GM12878 (cell line): ENCODE measurements at regions not wholly inside any gene's neighbourhood (a gene's known extent, or its start where the extent isn't known, plus 50 kb on each side); places are given as distances from the start of the nearest gene placed in this dataset.

Source experiments
- ATAC-seq: fragments of 200-7000 bp; cut with Tn5 transposase; 3 replicates; pipeline ENCODE4 v1.9.1; 2020; ENCODE audit warnings: mild to moderate bottlenecking, moderate library complexity
- BruUV-seq: library from RNA; stranded (reverse); fragments of 400-500 nt; replicated peaks from 2 replicates; lab custom pipeline; 2021; lab: Mats Ljungman, UMichigan
- CTCF ChIA-PET: fragments of 300-600 bp; sonication (Branson Sonifier 250); formaldehyde crosslinking; extraction: SDS; loops from one replicate; lab custom pipeline; 2021; ENCODE audit warnings: inconsistent platforms; lab: Yijun Ruan, JAX
- POLR2A ChIA-PET: fragments of 350-600 bp; formaldehyde crosslinking; extraction: SDS; loops from one replicate; lab custom pipeline; 2021; ENCODE audit warnings: inconsistent platforms; lab: Charles Lee
- RAD21 ChIA-PET: fragments of 300-600 bp; sonication (Branson Sonifier 250); formaldehyde crosslinking; loops from one replicate; lab custom pipeline; 2023; ENCODE audit warnings: antibody characterized with exemption; ENCODE audit not compliant: unreplicated experiment; lab: Charles Lee
- SMC1A ChIA-PET: fragments of 300-600 bp; sonication (Branson Sonifier 250); formaldehyde crosslinking; loops from one replicate; lab custom pipeline; 2023; ENCODE audit not compliant: unreplicated experiment, uncharacterized antibody; lab: Charles Lee
- DNase-seq: peaks from one replicate; pipeline ENCODE4 v3.0.0-alpha.2; 2011; ENCODE audit warnings: low read depth, low spot score
- FAIRE-seq: peaks from 3 replicates; lab custom pipeline; 2011; peaks lifted over from hg19 to GRCh38; lab: Jason Lieb, UNC
- H2AFZ ChIP-seq: 2 replicates; pipeline ENCODE4 v1.6.0; 2011; ENCODE audit warnings: low read depth, low read length, control low read depth; ENCODE audit not compliant: control insufficient read depth
- H3K27ac ChIP-seq: 2 replicates; pipeline ENCODE4 v1.5.1; 2011; ENCODE audit warnings: control low read depth; ENCODE audit not compliant: control insufficient read depth, insufficient read depth
- H3K27me3 ChIP-seq, 2 experiments: replicated peaks in 1 of 2; 2 replicates each; pipeline versions ENCODE4 v1.6.0 to v1.6.1; 2011; ENCODE audit warnings: low read length in 1 of 2; ENCODE audit not compliant: control insufficient read depth in 2 of 2, insufficient read depth in 2 of 2
- H3K36me3 ChIP-seq, 2 experiments: 2 replicates each; pipeline ENCODE4 v1.5.1; 2011; ENCODE audit warnings: low read length in 1 of 2; ENCODE audit not compliant: control insufficient read depth in 2 of 2, insufficient read depth in 2 of 2
- H3K4me1 ChIP-seq: 2 replicates; pipeline ENCODE4 v1.6.1; 2011; ENCODE audit warnings: mild to moderate bottlenecking, low read length, moderate library complexity, mixed read lengths; ENCODE audit not compliant: control insufficient read depth, insufficient read depth
- H3K4me2 ChIP-seq: 2 replicates; pipeline ENCODE4 v1.6.0; 2011; ENCODE audit warnings: control low read depth; ENCODE audit not compliant: control insufficient read depth, insufficient read depth
- H3K4me3 ChIP-seq: fragments of 200-600 bp; sonication (generic); 2 replicates; pipeline ENCODE4 v1.5.1; 2016
- H3K79me2 ChIP-seq: 2 replicates; pipeline ENCODE4 v1.6.0; 2011; ENCODE audit warnings: low read length; ENCODE audit not compliant: control insufficient read depth, insufficient read depth
- H3K9ac ChIP-seq: 2 replicates; pipeline ENCODE4 v1.8.0; 2011; ENCODE audit warnings: low read length, control low read depth, mixed read lengths; ENCODE audit not compliant: control insufficient read depth, insufficient read depth
- H3K9me3 ChIP-seq: replicated peaks from 3 replicates; pipeline ENCODE4 v1.5.1; 2011; ENCODE audit warnings: mild to moderate bottlenecking, low read length; ENCODE audit not compliant: control insufficient read depth, insufficient read depth
- H4K20me1 ChIP-seq: 2 replicates; pipeline ENCODE4 v1.6.0; 2011; ENCODE audit not compliant: control insufficient read depth, insufficient read depth
- ASH2L ChIP-seq: fragments of 300-600, 200-600 bp; sonication (generic); IDR thresholded peaks from 2 replicates; pipeline ENCODE4 v1.6.1; 2017; ENCODE audit warnings: low read depth, mild to moderate bottlenecking, borderline replicate concordance
- ATF2 ChIP-seq: IDR thresholded peaks from 2 replicates; pipeline ENCODE4 v1.6.1; 2012; ENCODE audit warnings: low read length, inconsistent platforms
- BCL11A ChIP-seq: IDR thresholded peaks from 2 replicates; pipeline ENCODE4 v1.6.1; 2011; ENCODE audit warnings: low read depth, low read length
- CEBPB ChIP-seq, 2 experiments: fragments of 150-350 bp in 1 of 2; IDR thresholded peaks; 2 replicates each; pipeline ENCODE4 v1.6.1; 2012 to 2014; ENCODE audit warnings: low read depth in 2 of 2, low read length in 2 of 2, borderline replicate concordance in 1 of 2, inconsistent platforms in 1 of 2
- CREM ChIP-seq: IDR thresholded peaks from 2 replicates; pipeline ENCODE4 v1.6.1; 2014; ENCODE audit warnings: antibody characterized with exemption, low read depth
- EED ChIP-seq: sonication (generic); IDR thresholded peaks from 2 replicates; pipeline ENCODE4 v1.6.1; 2016; ENCODE audit warnings: antibody characterized with exemption, low read depth
- FOXM1 ChIP-seq: IDR thresholded peaks from 2 replicates; pipeline ENCODE4 v1.6.1; 2012; ENCODE audit warnings: low read depth, mild to moderate bottlenecking, inconsistent platforms, low read length, moderate library complexity
- IKZF2 ChIP-seq, 2 experiments: fragments of 450-650 bp; IDR thresholded peaks; 2 replicates each; pipeline ENCODE4 v1.6.1; 2017; ENCODE audit warnings: mild to moderate bottlenecking in 2 of 2, moderate library complexity in 2 of 2
- MEF2A ChIP-seq: IDR thresholded peaks from 2 replicates; pipeline ENCODE4 v1.6.1; 2011; ENCODE audit warnings: low read depth, mild to moderate bottlenecking, low read length, moderate library complexity; ENCODE audit not compliant: insufficient read depth
- MLLT1 ChIP-seq: fragments of 450-650 bp; IDR thresholded peaks from 2 replicates; pipeline ENCODE4 v1.6.1; 2016; ENCODE audit warnings: mild to moderate bottlenecking
- PAX8 ChIP-seq: fragments of 450-650 bp; IDR thresholded peaks from 2 replicates; pipeline ENCODE4 v1.6.1; 2017; ENCODE audit warnings: mild to moderate bottlenecking, moderate library complexity
- PBX3 ChIP-seq: IDR thresholded peaks from 2 replicates; pipeline ENCODE4 v1.6.1; 2011; ENCODE audit warnings: mild to moderate bottlenecking, low read depth, low read length, moderate library complexity; ENCODE audit not compliant: insufficient replicate concordance
- PKNOX1 ChIP-seq: fragments of 450-650 bp; IDR thresholded peaks from 2 replicates; pipeline ENCODE4 v1.6.1; 2016; ENCODE audit warnings: mild to moderate bottlenecking
- RUNX3 ChIP-seq: IDR thresholded peaks from 2 replicates; pipeline ENCODE4 v1.6.1; 2012; ENCODE audit warnings: low read length, inconsistent platforms
- SREBF1 ChIP-seq: IDR thresholded peaks from 2 replicates; pipeline ENCODE4 v1.6.1; 2012; ENCODE audit warnings: mild to moderate bottlenecking, low read length
- TCF3 ChIP-seq: IDR thresholded peaks from 2 replicates; pipeline ENCODE4 v1.6.1; 2012; ENCODE audit warnings: low read depth, mild to moderate bottlenecking, low read length, borderline replicate concordance; ENCODE audit not compliant: insufficient read depth
- YBX1 ChIP-seq: fragments of 450-650 bp; IDR thresholded peaks from 2 replicates; pipeline ENCODE4 v1.6.1; 2016; ENCODE audit warnings: antibody characterized with exemption
- ZSCAN29 ChIP-seq: fragments of 450-650 bp; IDR thresholded peaks from 2 replicates; pipeline ENCODE4 v1.6.1; 2017; ENCODE audit warnings: mild to moderate bottlenecking, moderate library complexity
- WGBS: methylation state at CpG from one replicate; pipeline ENCODE4 v1.1.6; 2016; ENCODE audit warnings: low lambda C conversion rate; ENCODE audit not compliant: insufficient replicate concordance, insufficient coverage; ENCODE audit errors: missing lambda C conversion rate; 5-methylcytosine and 5-hydroxymethylcytosine counted together
- in situ Hi-C: fragments of 300-500 bp; cut with MboI; formaldehyde crosslinking; loops from 9 replicates; pipeline ENCODE4 v1.14.3; 2018; ENCODE audit warnings: mixed read lengths
- intact Hi-C: fragments of 100-400 bp; cut with micrococcal nuclease; formaldehyde crosslinking; loops from one replicate; pipeline ENCODE4 v1.14.2; 2022; ENCODE audit not compliant: unreplicated experiment

- DNase-seq (no peak), ATAC-seq (no peak), FAIRE-seq (no peak)
- RAD21 ChIA-PET: no interaction called here
- H3K27me3 ChIP-seq: no peaks in the 10 kb centered on the region
- CTCF ChIA-PET: no interaction called here
- no TSS peak for BruUV-seq
- POLR2A ChIA-PET: no interaction called here
- H3K4me2 ChIP-seq: no peak overlapping the region
- no peaks in the 10 kb centered on the region for H3K9me3 ChIP-seq
- SMC1A ChIA-PET: no interaction called here
- 3% methylated on average over 2 of the region's 2 CpGs for WGBS
- no peaks in the 10 kb centered on the region for H4K20me1 ChIP-seq
- intact Hi-C loops: no loop called here
- no peak overlapping the region for H3K4me3 ChIP-seq
- H3K36me3 ChIP-seq: no peaks in the 10 kb centered on the region
- no peaks in the 10 kb centered on the region for H3K4me1 ChIP-seq
- in situ Hi-C loops: no loop called here
- TF ChIP-seq ASH2L (no peak), FOXM1 (no peak), PBX3 (no peak), EED (no peak), RUNX3 (no peak), MLLT1 (no peak), ATF2 (no peak), MEF2A (no peak), BCL11A (no peak), PAX8 (no peak), CREM (no peak), SREBF1 (no peak), TCF3 (no peak), IKZF2 (IDR thresholded peaks at IDR 0.05) (no peak), PKNOX1 (no peak), CEBPB (IDR thresholded peaks at IDR 0.05; ENCODE audit: borderline replicate concordance in 1 of 2, low read depth in 2 of 2, low read length in 2 of 2) (no peak), YBX1 (no peak), ZSCAN29 (no peak)
- H3K27ac ChIP-seq: no peak overlapping the region
- no peaks in the 10 kb centered on the region for H3K79me2 ChIP-seq
- H3K9ac ChIP-seq: no peak overlapping the region
- H2AFZ ChIP-seq: no peak overlapping the region
Measured at GRCh38 chr3:70702132-70702531, 389.7 kb upstream of the MDFIC2 start.
